B cell (primary cell): ENCODE measurements at regions not wholly inside any gene's neighbourhood (a gene's known extent, or its start where the extent isn't known, plus 50 kb on each side); places are given as distances from the start of the nearest gene placed in this dataset.

Source experiments
- ATAC-seq: fragments of 200-7000 bp; cut with Tn5 transposase; one replicate; pipeline ENCODE4 v1.10.0; 2021; ENCODE audit warnings: low read depth, mild to moderate bottlenecking, moderate number of reproducible peaks, moderate library complexity
- CTCF ChIA-PET: fragments of 350-600 bp; sonication (Branson Sonifier 250); formaldehyde crosslinking; loops from one replicate; lab custom pipeline; 2021; ENCODE audit warnings: antibody characterized with exemption, inconsistent platforms; lab: Charles Lee
- POLR2A ChIA-PET: fragments of 350-600 bp; sonication (Branson Sonifier 250); formaldehyde crosslinking; loops from one replicate; lab custom pipeline; 2021; ENCODE audit warnings: antibody characterized with exemption; lab: Charles Lee
- DNase-seq: peaks from one replicate; pipeline ENCODE4 v3.0.0; 2013
- H2AFZ ChIP-seq: 2 replicates; pipeline ENCODE4 v1.6.1; 2012; ENCODE audit warnings: mild to moderate bottlenecking, low read depth, low read length; ENCODE audit not compliant: insufficient read depth, poor library complexity, severe bottlenecking
- H3K27ac ChIP-seq, 2 donors: 1 replicate in 1 of 2; 2 replicates in 1 of 2; pipeline ENCODE4 v1.5.1; 2012 to 2013; ENCODE audit warnings: low read length in 2 of 2, mild to moderate bottlenecking in 2 of 2, moderate library complexity in 1 of 2
- H3K27me3 ChIP-seq, 4 experiments: fragments of 200-600 bp in 1 of 4; sonication (generic) in 1 of 4; replicated peaks in 1 of 4; 1 replicate in 2 of 4; 2 replicates in 2 of 4; pipeline versions ENCODE4 v1.6.1 to v1.7.0; 2013 to 2016; ENCODE audit warnings: low read length in 3 of 4, mild to moderate bottlenecking in 2 of 4, mixed read lengths in 1 of 4, moderate library complexity in 1 of 4; ENCODE audit not compliant: insufficient read depth in 4 of 4, control insufficient read depth in 3 of 4; ENCODE audit errors: control extremely low read depth in 1 of 4
- H3K36me3 ChIP-seq, 2 experiments: replicated peaks in 1 of 2; 1 replicate in 1 of 2; 2 replicates in 1 of 2; pipeline versions ENCODE4 v1.6.1 to v1.7.1; 2013; ENCODE audit warnings: low read length in 1 of 2; ENCODE audit not compliant: insufficient read depth in 2 of 2, control insufficient read depth in 1 of 2; ENCODE audit errors: control extremely low read depth in 1 of 2, extremely low read depth in 1 of 2
- H3K4me1 ChIP-seq, 2 donors: fragments of 200-600 bp in 1 of 2; sonication (generic) in 1 of 2; 1 replicate in 1 of 2; 2 replicates in 1 of 2; pipeline versions ENCODE4 v1.5.1 to v1.6.1; 2013 to 2017; ENCODE audit warnings: low read length in 2 of 2; ENCODE audit not compliant: control insufficient read depth in 2 of 2, insufficient read depth in 2 of 2
- H3K4me2 ChIP-seq: replicated peaks from 2 replicates; pipeline ENCODE3; 2012; ENCODE audit warnings: mild to moderate bottlenecking, low read depth, low read length; ENCODE audit not compliant: poor library complexity, severe bottlenecking
- H3K4me3 ChIP-seq, 5 experiments: fragments of 200-600 bp in 1 of 5; sonication (generic) in 1 of 5; 1 replicate in 3 of 5; 2 replicates in 2 of 5; pipeline versions ENCODE4 v1.5.1 to v1.7.0; 2011 to 2016; ENCODE audit warnings: low read length in 4 of 5, mild to moderate bottlenecking in 4 of 5, low read depth in 2 of 5, control low read depth in 1 of 5, moderate library complexity in 1 of 5; ENCODE audit not compliant: insufficient read depth in 1 of 5; ENCODE audit errors: control extremely low read depth in 1 of 5, extremely low read depth in 1 of 5
- H3K79me2 ChIP-seq: fragments of 200-600 bp; sonication (generic); one replicate; pipeline ENCODE4 v1.6.0; 2016; ENCODE audit warnings: low read length; ENCODE audit not compliant: control insufficient read depth, insufficient read depth
- H3K9ac ChIP-seq: fragments of 200-600 bp; sonication (generic); 2 replicates; pipeline ENCODE4 v1.6.1; 2017; ENCODE audit warnings: mild to moderate bottlenecking, low read length, moderate library complexity
- H3K9me3 ChIP-seq, 3 donors: one replicate each; pipeline versions ENCODE4 v1.6.1 to v1.7.1; 2013; ENCODE audit warnings: low read length in 2 of 3; ENCODE audit not compliant: control insufficient read depth in 2 of 3, insufficient read depth in 1 of 3; ENCODE audit errors: control extremely low read depth in 1 of 3
- H4K20me1 ChIP-seq: 2 replicates; pipeline ENCODE4 v1.6.0; 2012; ENCODE audit warnings: mild to moderate bottlenecking, low read length; ENCODE audit not compliant: insufficient read depth, control insufficient read depth, poor library complexity, severe bottlenecking
- H3K27ac Mint-ChIP-seq: one replicate; pipeline ENCODE4 v1.8.0; 2021; ENCODE audit warnings: mixed read lengths
- H3K27me3 Mint-ChIP-seq: one replicate; pipeline ENCODE4 v1.8.0; 2021; ENCODE audit warnings: mixed read lengths
- H3K4me1 Mint-ChIP-seq: one replicate; pipeline ENCODE4 v1.8.0; 2021; ENCODE audit warnings: mixed read lengths
- H3K4me3 Mint-ChIP-seq: one replicate; pipeline ENCODE4 v1.8.0; 2021; ENCODE audit warnings: mixed read lengths
- H3K9me3 Mint-ChIP-seq: one replicate; pipeline ENCODE4 v1.8.0; 2022; ENCODE audit warnings: mixed read lengths; ENCODE audit not compliant: insufficient read depth
- CTCF ChIP-seq: fragments of 200-600 bp; IDR thresholded peaks from one replicate; pipeline ENCODE4 v1.8.0; 2022; ENCODE audit warnings: antibody characterized with exemption, mild to moderate bottlenecking
- EZH2 ChIP-seq: IDR thresholded peaks from 2 replicates; pipeline ENCODE4 v1.6.1; 2012; ENCODE audit warnings: borderline replicate concordance, low read depth, mild to moderate bottlenecking, moderate library complexity, low read length; ENCODE audit not compliant: insufficient read depth, poor library complexity, severe bottlenecking
- WGBS: methylation state at CpG from one replicate; pipeline ENCODE4 v1.1.5; 2013; ENCODE audit warnings: missing lambda C conversion rate; ENCODE audit not compliant: insufficient coverage; 5-methylcytosine and 5-hydroxymethylcytosine counted together
- intact Hi-C: fragments of 100-400 bp; cut with micrococcal nuclease; formaldehyde crosslinking; loops from one replicate; pipeline ENCODE4 v1.10.0; 2022

GRCh38 chr15:23954931-23955330 lies 267.8 kb upstream of the NDN start:
- Histone ChIP-seq H3K79me2 (no peaks in the 10 kb centered on the region), H3K4me2 (no peak overlapping the region), H3K4me1 (no peaks in the 10 kb centered on the region), H4K20me1 (no peaks in the 10 kb centered on the region), H3K4me3 (no peak overlapping the region), H3K27me3 (no peaks in the 10 kb centered on the region), H3K27ac (no peak overlapping the region), H3K9me3 (peaks cover 0 to 11% (median 3%) of the 10 kb centered on the region in 3 donors), H2AFZ (no peak overlapping the region), H3K9ac (no peak overlapping the region), H3K36me3 (no peaks in the 10 kb centered on the region)
- DNase-seq (no peak), ATAC-seq (no peak)
- ChIA-PET POLR2A (no interaction called here), CTCF (no interaction called here)
- Mint-ChIP-seq H3K27ac (no peak overlapping the region), H3K27me3 (no peaks in the 10 kb centered on the region), H3K4me3 (no peak overlapping the region), H3K4me1 (no peaks in the 10 kb centered on the region), H3K9me3 (peaks cover 8% of the 10 kb centered on the region)
- TF ChIP-seq EZH2 (no peak), CTCF (no peak)
- 86% methylated on average over 13 of the region's 14 CpGs for WGBS
- intact Hi-C loops = no loop called here

- no peaks in the 10 kb centered on the region for H3K27me3 Mint-ChIP-seq
- no peak overlapping the region for H3K4me3 Mint-ChIP-seq
- H3K9me3 Mint-ChIP-seq = no peaks in the 10 kb centered on the region
- TF ChIP-seq CTCF (no peak), EZH2 (no peak)
- 60% methylated on average over 1 of the region's 5 CpGs for WGBS
- ATAC-seq (no peak), DNase-seq (no peak)
- Histone ChIP-seq H3K4me1 (no peaks in the 10 kb centered on the region), H3K4me3 (no peak overlapping the region), H3K9me3 (peaks cover 0 to 4% (median 0%) of the 10 kb centered on the region in 3 donors), H3K4me2 (no peak overlapping the region), H3K27ac (no peak overlapping the region), H3K36me3 (no peaks in the 10 kb centered on the region), H4K20me1 (no peaks in the 10 kb centered on the region), H3K27me3 (no peaks in the 10 kb centered on the region), H3K9ac (no peak overlapping the region), H3K79me2 (no peaks in the 10 kb centered on the region), H2AFZ (no peak overlapping the region)
- no peak overlapping the region for H3K27ac Mint-ChIP-seq
- intact Hi-C loops = no loop called here
- H3K4me1 Mint-ChIP-seq = no peaks in the 10 kb centered on the region
- ChIA-PET POLR2A (no interaction called here), CTCF (no interaction called here)
Observed at GRCh38 chr15:23983500-23984259, 296.6 kb upstream of the NDN start.
